SU-DHL-6 (cell line): ENCODE measurements at regions not wholly inside any gene's neighbourhood (a gene's known extent, or its start where the extent isn't known, plus 50 kb on each side); places are given as distances from the start of the nearest gene placed in this dataset.
"Not testable (repeated sequence)": the region's sequence is repeated elsewhere in the genome, so short reads cannot be mapped to it uniquely, and the experiment has no call there.

ENCODE experiments used
- H2AFZ ChIP-seq: fragments of 200-600 bp; sonication (generic); 2 replicates; pipeline ENCODE4 v1.6.1; 2014; ENCODE audit warnings: low read depth, mild to moderate bottlenecking, moderate library complexity, mixed read lengths, antibody characterized with exemption, low read length; ENCODE audit not compliant: severe bottlenecking
- H3F3A ChIP-seq: fragments of 200-600 bp; shearing (Covaris generic); 2 replicates; pipeline ENCODE4 v1.6.0; 2016; ENCODE audit warnings: antibody characterized with exemption, mild to moderate bottlenecking; ENCODE audit not compliant: insufficient read depth
- H3K27ac ChIP-seq: fragments of 200-600 bp; sonication (generic); 2 replicates; pipeline ENCODE4 v1.5.1; 2016; ENCODE audit warnings: low read depth, mild to moderate bottlenecking, low read length, moderate library complexity, mixed read lengths
- H3K27me3 ChIP-seq: fragments of 200-600 bp; sonication (generic), shearing (Covaris generic); 2 replicates; pipeline ENCODE4 v1.6.0; 2014; ENCODE audit warnings: mild to moderate bottlenecking, low read length
- H3K36me3 ChIP-seq: fragments of 200-600 bp; sonication (generic); 2 replicates; pipeline ENCODE4 v1.6.1; 2014; ENCODE audit warnings: mild to moderate bottlenecking, low read length, mixed read lengths
- H3K4me2 ChIP-seq: fragments of 300-600, 200-600 bp; shearing (Covaris generic), sonication (generic); 2 replicates; pipeline ENCODE4 v1.6.0; 2014; ENCODE audit warnings: low read length, low read depth, mild to moderate bottlenecking; ENCODE audit not compliant: poor library complexity, severe bottlenecking
- H3K4me3 ChIP-seq: fragments of 200-600 bp; sonication (generic); 2 replicates; pipeline ENCODE4 v1.5.1; 2014; ENCODE audit warnings: antibody characterized with exemption, low read length, mild to moderate bottlenecking, mixed read lengths; ENCODE audit not compliant: insufficient read depth, poor library complexity, severe bottlenecking
- H3K79me2 ChIP-seq: fragments of 200-600 bp; sonication (generic); 2 replicates; pipeline ENCODE4 v1.6.1; 2014; ENCODE audit warnings: mild to moderate bottlenecking, low read length, moderate library complexity; ENCODE audit not compliant: insufficient read depth
- H3K9ac ChIP-seq: fragments of 200-600 bp; sonication (generic); 2 replicates; pipeline ENCODE4 v1.7.0; 2014; ENCODE audit warnings: mild to moderate bottlenecking, low read length
- H3K9me2 ChIP-seq: fragments of 200-600 bp; sonication (generic); replicated peaks from 2 replicates; pipeline ENCODE4 v1.6.1; 2014; ENCODE audit warnings: low read length; ENCODE audit not compliant: insufficient read depth
- H3K9me3 ChIP-seq: fragments of 200-600 bp; sonication (generic); 2 replicates; pipeline ENCODE4 v1.6.1; 2014; ENCODE audit warnings: low read length, mixed read lengths; ENCODE audit not compliant: insufficient read depth
- H4K20me1 ChIP-seq: fragments of 200-600 bp; sonication (generic); 2 replicates; pipeline ENCODE4 v1.6.1; 2014; ENCODE audit warnings: low read depth, mild to moderate bottlenecking, antibody characterized with exemption, low read length, moderate library complexity, mixed read lengths
- EZH2phosphoT487 ChIP-seq: fragments of 200-600 bp; sonication (generic), shearing (Covaris generic); conservative IDR thresholded peaks from 2 replicates; pipeline ENCODE4 v1.6.1; 2018; ENCODE audit warnings: mild to moderate bottlenecking, antibody characterized with exemption, low read length, moderate library complexity, mixed read lengths
- TF ChIP-seq, protein P1 (sequence below): fragments of 200-600 bp; sonication (generic); IDR thresholded peaks from one replicate; pipeline ENCODE4 v1.5.1; 2017; ENCODE audit warnings: antibody characterized with exemption, mild to moderate bottlenecking, low read length, moderate library complexity; ENCODE audit not compliant: insufficient read depth, poor library complexity, severe bottlenecking

DNA sequence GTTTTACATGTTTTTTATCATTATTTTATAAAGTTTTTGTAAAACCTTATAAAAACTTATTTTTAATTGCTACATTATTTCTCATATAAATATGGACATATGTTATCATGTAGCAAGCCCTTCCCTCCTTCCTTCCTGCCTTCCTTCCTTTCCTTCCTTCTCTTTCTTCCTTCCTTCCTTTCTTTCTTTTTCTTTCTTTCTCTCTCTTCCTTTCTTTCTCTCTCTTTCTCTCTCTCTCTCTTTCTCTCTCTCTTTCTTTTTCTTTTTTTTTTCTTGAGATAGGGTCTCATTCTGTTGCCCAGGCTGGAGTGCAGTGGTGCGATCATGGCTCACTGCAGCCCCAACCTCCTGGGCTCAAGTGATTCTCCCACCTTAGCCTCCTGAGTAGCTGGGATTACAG, 110.2 kb downstream of the DDX11 start:
- not testable (repeated sequence) for H3K27ac ChIP-seq, H3K36me3 ChIP-seq, H4K20me1 ChIP-seq, H3K9ac ChIP-seq, H3K27me3 ChIP-seq, H3K4me3 ChIP-seq, H3K9me2 ChIP-seq, H3F3A ChIP-seq, H3K4me2 ChIP-seq, H3K9me3 ChIP-seq, H3K79me2 ChIP-seq, H2AFZ ChIP-seq

DNA sequence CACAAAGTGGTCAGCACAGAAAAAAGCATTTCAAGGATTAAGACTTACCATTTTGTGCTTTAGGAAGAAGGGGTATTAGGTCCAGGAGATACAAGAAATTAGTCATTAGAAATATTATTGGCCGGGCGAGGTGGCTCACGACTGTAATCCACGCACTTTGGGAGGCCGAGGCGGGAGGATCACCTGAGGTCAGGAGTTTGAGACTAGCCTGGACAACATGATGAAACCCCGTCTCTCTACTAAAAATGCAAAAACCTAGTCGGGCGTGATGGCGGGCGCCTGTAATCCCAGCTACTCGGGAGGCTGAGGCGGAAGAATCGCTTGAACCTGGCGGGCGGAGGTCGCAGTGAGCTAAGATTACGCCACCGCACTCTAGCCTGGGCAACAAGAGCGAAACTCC, 111.0 kb downstream of the DDX11 start:
- H3F3A ChIP-seq, H3K9me2 ChIP-seq, H3K27ac ChIP-seq, H3K4me3 ChIP-seq, H2AFZ ChIP-seq, H3K4me2 ChIP-seq, H3K9ac ChIP-seq, H3K9me3 ChIP-seq, H3K36me3 ChIP-seq, H3K27me3 ChIP-seq, H4K20me1 ChIP-seq, H3K79me2 ChIP-seq: not testable (repeated sequence)

DNA sequence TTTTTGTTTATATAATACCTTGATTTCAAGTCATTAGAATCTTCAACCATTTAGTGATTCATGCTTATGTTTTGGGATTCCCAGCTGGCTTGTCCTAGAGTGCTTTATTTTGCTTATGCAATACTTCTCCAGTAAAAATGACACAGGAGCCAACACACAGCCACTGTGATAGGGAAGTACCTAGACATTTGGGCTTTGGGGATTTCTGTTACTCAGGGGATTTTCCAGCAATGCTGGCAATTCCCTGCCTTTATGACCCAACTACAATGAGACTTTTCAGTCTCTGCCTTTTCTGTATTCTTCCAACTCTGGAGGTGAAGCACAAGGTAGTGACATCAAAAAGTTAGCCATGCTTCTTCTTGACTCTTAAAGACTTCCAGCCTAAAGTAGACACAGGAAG, 119.0 kb downstream of the DDX11 start:
- H3K27ac ChIP-seq, H2AFZ ChIP-seq, H3K9me2 ChIP-seq, H3F3A ChIP-seq, H3K9me3 ChIP-seq, H3K9ac ChIP-seq, H3K4me3 ChIP-seq, H3K36me3 ChIP-seq, H3K79me2 ChIP-seq, H4K20me1 ChIP-seq, H3K4me2 ChIP-seq, H3K27me3 ChIP-seq: not testable (repeated sequence)

DNA sequence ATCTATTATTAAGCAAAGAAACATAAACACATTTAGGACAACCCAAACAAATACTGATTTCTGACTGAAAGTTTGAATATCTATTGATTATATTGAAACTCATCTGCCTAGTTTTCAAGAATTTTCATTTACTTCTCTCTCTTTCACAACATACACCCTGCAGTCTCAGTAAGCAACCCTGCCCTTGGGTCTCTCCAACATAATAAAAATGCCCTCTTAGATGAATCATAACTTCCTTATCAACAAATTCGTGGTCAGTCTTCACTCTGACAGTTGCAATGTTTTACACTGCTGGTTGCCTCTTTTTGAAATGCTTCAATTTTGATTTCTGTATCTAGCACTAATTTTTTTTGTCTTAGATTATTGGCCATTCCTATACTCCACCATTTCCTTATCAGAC, 122.0 kb downstream of the DDX11 start:
- H3K36me3 ChIP-seq, H3K4me3 ChIP-seq, H3K9me2 ChIP-seq, H2AFZ ChIP-seq, H3K9ac ChIP-seq, H3K4me2 ChIP-seq, H3K79me2 ChIP-seq, H3F3A ChIP-seq, H4K20me1 ChIP-seq, H3K27me3 ChIP-seq, H3K9me3 ChIP-seq, H3K27ac ChIP-seq: not testable (repeated sequence)

DNA sequence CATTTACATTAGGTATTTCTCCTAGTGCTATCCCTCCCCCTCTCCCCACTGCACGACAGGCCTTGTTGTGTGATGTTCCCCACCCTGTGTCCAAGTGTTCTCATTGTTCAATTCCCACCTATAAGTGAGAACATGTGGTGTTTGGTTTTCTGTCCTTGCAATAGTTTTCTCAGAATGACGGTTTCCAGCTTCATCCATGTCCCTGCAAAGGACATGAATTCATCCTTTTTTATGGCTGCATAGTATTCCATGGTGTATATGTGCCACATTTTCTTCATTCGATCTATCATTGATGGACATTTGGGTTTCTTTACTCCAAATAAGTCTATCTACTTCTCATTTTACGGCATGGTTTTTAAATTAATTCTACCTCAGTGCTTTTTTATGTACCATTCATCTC, 125.8 kb downstream of the DDX11 start:
- H3K4me3 ChIP-seq, H2AFZ ChIP-seq, H3K79me2 ChIP-seq, H3F3A ChIP-seq, H3K9me2 ChIP-seq, H3K27me3 ChIP-seq, H3K9ac ChIP-seq, H3K9me3 ChIP-seq, H3K36me3 ChIP-seq, H3K27ac ChIP-seq, H4K20me1 ChIP-seq, H3K4me2 ChIP-seq: not testable (repeated sequence)

DNA sequence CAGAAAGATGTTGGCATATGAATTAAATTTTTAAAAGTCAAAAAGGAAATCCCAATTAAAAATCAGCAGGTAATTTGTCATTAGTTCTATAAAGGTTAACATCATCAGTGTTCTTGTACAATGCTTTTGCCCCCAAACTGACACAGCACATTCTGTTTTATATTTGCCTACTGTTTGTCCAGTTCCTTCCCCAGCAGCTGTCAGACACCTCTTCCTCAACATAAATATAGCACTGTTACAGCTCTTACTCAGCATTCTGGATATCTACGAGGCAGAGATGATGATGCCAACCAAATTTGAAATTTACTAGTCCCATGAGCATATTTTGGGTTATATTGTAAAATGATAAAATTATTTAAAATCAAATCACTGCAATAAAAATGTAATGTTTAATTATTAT, 124.6 kb downstream of the SINHCAF start:
- Histone ChIP-seq H3K79me2 (no peaks in the 10 kb centered on the region), H3K4me2 (no peak overlapping the region), H3K4me3 (no peak overlapping the region), H3K9ac (no peak overlapping the region), H3K9me3 (no peaks in the 10 kb centered on the region), H3K36me3 (no peaks in the 10 kb centered on the region), H4K20me1 (no peaks in the 10 kb centered on the region), H3F3A (no peaks in the 10 kb centered on the region), H3K27me3 (no peaks in the 10 kb centered on the region), H3K27ac (no peak overlapping the region), H2AFZ (no peak overlapping the region), H3K9me2 (no peaks in the 10 kb centered on the region)
- TF ChIP-seq, protein P1, sequence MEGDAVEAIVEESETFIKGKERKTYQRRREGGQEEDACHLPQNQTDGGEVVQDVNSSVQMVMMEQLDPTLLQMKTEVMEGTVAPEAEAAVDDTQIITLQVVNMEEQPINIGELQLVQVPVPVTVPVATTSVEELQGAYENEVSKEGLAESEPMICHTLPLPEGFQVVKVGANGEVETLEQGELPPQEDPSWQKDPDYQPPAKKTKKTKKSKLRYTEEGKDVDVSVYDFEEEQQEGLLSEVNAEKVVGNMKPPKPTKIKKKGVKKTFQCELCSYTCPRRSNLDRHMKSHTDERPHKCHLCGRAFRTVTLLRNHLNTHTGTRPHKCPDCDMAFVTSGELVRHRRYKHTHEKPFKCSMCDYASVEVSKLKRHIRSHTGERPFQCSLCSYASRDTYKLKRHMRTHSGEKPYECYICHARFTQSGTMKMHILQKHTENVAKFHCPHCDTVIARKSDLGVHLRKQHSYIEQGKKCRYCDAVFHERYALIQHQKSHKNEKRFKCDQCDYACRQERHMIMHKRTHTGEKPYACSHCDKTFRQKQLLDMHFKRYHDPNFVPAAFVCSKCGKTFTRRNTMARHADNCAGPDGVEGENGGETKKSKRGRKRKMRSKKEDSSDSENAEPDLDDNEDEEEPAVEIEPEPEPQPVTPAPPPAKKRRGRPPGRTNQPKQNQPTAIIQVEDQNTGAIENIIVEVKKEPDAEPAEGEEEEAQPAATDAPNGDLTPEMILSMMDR = no peak
- no peak for TF ChIP-seq EZH2phosphoT487
